GM23338 (cell line): ENCODE measurements at regions not wholly inside any gene's neighbourhood (a gene's known extent, or its start where the extent isn't known, plus 50 kb on each side); places are given as distances from the start of the nearest gene placed in this dataset.

Experiments used
- ATAC-seq: fragments of 200-7000 bp; cut with Tn5 transposase; 3 replicates; pipeline ENCODE4 v1.9.1; 2020
- DNase-seq: peaks from one replicate; pipeline ENCODE4 v3.0.0-alpha.2; 2015; ENCODE audit warnings: low spot score
- H2AFZ ChIP-seq: fragments of 200-600 bp; sonication (generic); 2 replicates; pipeline ENCODE4 v1.8.0; 2016; ENCODE audit warnings: antibody characterized with exemption, mild to moderate bottlenecking, moderate library complexity
- H3F3A ChIP-seq: fragments of 200-600 bp; sonication (generic); replicated peaks from 2 replicates; pipeline ENCODE4 v1.8.0; 2017; ENCODE audit warnings: antibody characterized with exemption, mixed run types, low read depth
- H3K27ac ChIP-seq: fragments of 200-600 bp; sonication (generic); 2 replicates; pipeline ENCODE4 v1.6.1; 2016; ENCODE audit warnings: low read depth
- H3K27me3 ChIP-seq: fragments of 200-600 bp; sonication (generic); 2 replicates; pipeline ENCODE4 v1.8.0; 2016; ENCODE audit warnings: mild to moderate bottlenecking, mixed run types, moderate library complexity; ENCODE audit not compliant: insufficient read depth
- H3K36me3 ChIP-seq: fragments of 200-600 bp; sonication (generic); 2 replicates; pipeline ENCODE4 v1.8.0; 2016; ENCODE audit warnings: mild to moderate bottlenecking; ENCODE audit not compliant: insufficient read depth
- H3K4me1 ChIP-seq: fragments of 200-600 bp; sonication (generic); 2 replicates; pipeline ENCODE4 v1.8.0; 2016; ENCODE audit warnings: mild to moderate bottlenecking, moderate library complexity; ENCODE audit not compliant: insufficient read depth
- H3K4me2 ChIP-seq: fragments of 200-600 bp; sonication (generic); 2 replicates; pipeline ENCODE4 v1.7.1; 2017; ENCODE audit warnings: mixed run types
- H3K4me3 ChIP-seq: fragments of 200-600 bp; sonication (generic); 2 replicates; pipeline ENCODE4 v1.6.1; 2016; ENCODE audit warnings: mixed run types
- H3K79me2 ChIP-seq: fragments of 200-600 bp; sonication (generic); replicated peaks from 2 replicates; pipeline ENCODE4 v1.8.0; 2017; ENCODE audit warnings: mild to moderate bottlenecking; ENCODE audit not compliant: insufficient read depth
- H3K9me2 ChIP-seq: fragments of 200-600 bp; sonication (generic); 2 replicates; pipeline ENCODE4 v1.8.0; 2017; ENCODE audit not compliant: insufficient read depth
- H4K20me1 ChIP-seq: fragments of 200-600 bp; sonication (generic); replicated peaks from 2 replicates; pipeline ENCODE4 v1.8.0; 2017; ENCODE audit warnings: mild to moderate bottlenecking; ENCODE audit not compliant: insufficient read depth
- H3K27ac Mint-ChIP-seq: 2 replicates; pipeline ENCODE4 v1.8.0; 2020; ENCODE audit warnings: inconsistent platforms, mild to moderate bottlenecking, moderate library complexity, mixed read lengths
- H3K27me3 Mint-ChIP-seq: 3 replicates; pipeline ENCODE4 v1.8.0; 2022; ENCODE audit warnings: low read depth, mild to moderate bottlenecking, moderate library complexity, mixed read lengths, inconsistent platforms; ENCODE audit not compliant: insufficient read depth, poor library complexity
- H3K36me3 Mint-ChIP-seq: 3 replicates; pipeline ENCODE4 v1.8.0; 2021; ENCODE audit warnings: low read depth, mild to moderate bottlenecking, inconsistent platforms, moderate library complexity, mixed read lengths
- H3K4me1 Mint-ChIP-seq: 3 replicates; pipeline ENCODE4 v1.8.0; 2020; ENCODE audit warnings: mild to moderate bottlenecking, inconsistent platforms, mixed read lengths
- H3K4me3 Mint-ChIP-seq: 3 replicates; pipeline ENCODE4 v1.8.0; 2021; ENCODE audit warnings: moderate library complexity, mild to moderate bottlenecking, inconsistent platforms, mixed read lengths
- H3K9me3 Mint-ChIP-seq: 3 replicates; pipeline ENCODE4 v1.8.0; 2020; ENCODE audit warnings: moderate library complexity, mild to moderate bottlenecking, inconsistent platforms, mixed read lengths
- EZH2phosphoT487 ChIP-seq: fragments of 200-600 bp; sonication (generic); IDR thresholded peaks from one replicate; pipeline ENCODE4 v1.8.1; 2018; ENCODE audit warnings: antibody characterized with exemption; ENCODE audit not compliant: unreplicated experiment
- NANOG ChIP-seq: IDR thresholded peaks from 2 replicates; pipeline ENCODE4 v1.6.1; 2016; ENCODE audit warnings: antibody characterized with exemption, borderline replicate concordance
- POLR2AphosphoS5 ChIP-seq: IDR thresholded peaks from 2 replicates; pipeline ENCODE4 v1.6.1; 2016; ENCODE audit warnings: antibody characterized with exemption, low read depth
- STAT1 ChIP-seq: IDR thresholded peaks from one replicate; pipeline ENCODE4 v1.6.1; 2016; ENCODE audit warnings: antibody characterized with exemption; ENCODE audit not compliant: unreplicated experiment
- ZNF114 ChIP-seq: fragments of 250-450 bp; sonication (Bioruptor Pico); IDR thresholded peaks from 2 replicates; pipeline ENCODE4 v1.5.0; 2020; ENCODE audit warnings: mild to moderate bottlenecking, moderate library complexity
- ZNF331 ChIP-seq: fragments of 250-450 bp; sonication (Bioruptor Pico); IDR thresholded peaks from 2 replicates; pipeline ENCODE4 v1.5.0; 2020; ENCODE audit warnings: low read depth, mild to moderate bottlenecking, moderate library complexity
- TF ChIP-seq, protein P1 (sequence below): fragments of 250-450 bp; sonication (Bioruptor Pico); IDR thresholded peaks from 2 replicates; pipeline ENCODE4 v1.5.0; 2020; ENCODE audit warnings: mild to moderate bottlenecking, moderate library complexity
- TF ChIP-seq, protein P2 (sequence below): IDR thresholded peaks from one replicate; pipeline ENCODE4 v1.6.1; 2018; ENCODE audit warnings: antibody characterized with exemption; ENCODE audit not compliant: unreplicated experiment
- TF ChIP-seq, protein P3 (sequence below), 2 experiments: fragments of 200-600 bp in 1 of 2; sonication (generic) in 1 of 2; conservative IDR thresholded peaks; 2 replicates each; pipeline versions ENCODE4 v1.5.1 to v1.6.1; 2016 to 2017; ENCODE audit warnings: antibody characterized with exemption in 2 of 2, low read depth in 2 of 2, mild to moderate bottlenecking in 2 of 2, moderate library complexity in 1 of 2
- TF ChIP-seq, protein P4 (sequence below): IDR thresholded peaks from 2 replicates; pipeline ENCODE4 v1.6.1; 2016; ENCODE audit warnings: antibody characterized with exemption

DNA sequence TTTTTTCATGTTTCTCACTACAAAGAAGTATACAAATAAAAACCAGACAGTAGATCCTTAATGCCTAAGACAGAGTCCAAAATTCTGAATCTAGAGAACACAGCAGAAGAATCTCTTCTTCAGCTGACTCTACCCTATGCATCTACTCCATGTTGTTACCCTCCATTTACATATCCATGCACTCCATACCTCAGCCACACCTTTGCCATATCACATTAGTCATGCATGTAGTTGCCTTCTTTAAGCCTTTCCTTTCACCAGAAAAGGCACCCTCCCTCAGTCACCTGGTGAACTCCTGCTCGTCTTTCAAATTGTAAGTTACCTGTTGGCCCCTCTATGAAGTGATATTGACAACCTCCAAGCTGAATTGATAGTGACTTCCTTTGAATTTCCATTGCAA lies 271.2 kb upstream of the FAR2 start:
- no peaks in the 10 kb centered on the region for H3F3A ChIP-seq
- no peaks in the 10 kb centered on the region for H3K27me3 Mint-ChIP-seq
- H3K4me2 ChIP-seq, result no peak overlapping the region
- TF ChIP-seq, protein P1, sequence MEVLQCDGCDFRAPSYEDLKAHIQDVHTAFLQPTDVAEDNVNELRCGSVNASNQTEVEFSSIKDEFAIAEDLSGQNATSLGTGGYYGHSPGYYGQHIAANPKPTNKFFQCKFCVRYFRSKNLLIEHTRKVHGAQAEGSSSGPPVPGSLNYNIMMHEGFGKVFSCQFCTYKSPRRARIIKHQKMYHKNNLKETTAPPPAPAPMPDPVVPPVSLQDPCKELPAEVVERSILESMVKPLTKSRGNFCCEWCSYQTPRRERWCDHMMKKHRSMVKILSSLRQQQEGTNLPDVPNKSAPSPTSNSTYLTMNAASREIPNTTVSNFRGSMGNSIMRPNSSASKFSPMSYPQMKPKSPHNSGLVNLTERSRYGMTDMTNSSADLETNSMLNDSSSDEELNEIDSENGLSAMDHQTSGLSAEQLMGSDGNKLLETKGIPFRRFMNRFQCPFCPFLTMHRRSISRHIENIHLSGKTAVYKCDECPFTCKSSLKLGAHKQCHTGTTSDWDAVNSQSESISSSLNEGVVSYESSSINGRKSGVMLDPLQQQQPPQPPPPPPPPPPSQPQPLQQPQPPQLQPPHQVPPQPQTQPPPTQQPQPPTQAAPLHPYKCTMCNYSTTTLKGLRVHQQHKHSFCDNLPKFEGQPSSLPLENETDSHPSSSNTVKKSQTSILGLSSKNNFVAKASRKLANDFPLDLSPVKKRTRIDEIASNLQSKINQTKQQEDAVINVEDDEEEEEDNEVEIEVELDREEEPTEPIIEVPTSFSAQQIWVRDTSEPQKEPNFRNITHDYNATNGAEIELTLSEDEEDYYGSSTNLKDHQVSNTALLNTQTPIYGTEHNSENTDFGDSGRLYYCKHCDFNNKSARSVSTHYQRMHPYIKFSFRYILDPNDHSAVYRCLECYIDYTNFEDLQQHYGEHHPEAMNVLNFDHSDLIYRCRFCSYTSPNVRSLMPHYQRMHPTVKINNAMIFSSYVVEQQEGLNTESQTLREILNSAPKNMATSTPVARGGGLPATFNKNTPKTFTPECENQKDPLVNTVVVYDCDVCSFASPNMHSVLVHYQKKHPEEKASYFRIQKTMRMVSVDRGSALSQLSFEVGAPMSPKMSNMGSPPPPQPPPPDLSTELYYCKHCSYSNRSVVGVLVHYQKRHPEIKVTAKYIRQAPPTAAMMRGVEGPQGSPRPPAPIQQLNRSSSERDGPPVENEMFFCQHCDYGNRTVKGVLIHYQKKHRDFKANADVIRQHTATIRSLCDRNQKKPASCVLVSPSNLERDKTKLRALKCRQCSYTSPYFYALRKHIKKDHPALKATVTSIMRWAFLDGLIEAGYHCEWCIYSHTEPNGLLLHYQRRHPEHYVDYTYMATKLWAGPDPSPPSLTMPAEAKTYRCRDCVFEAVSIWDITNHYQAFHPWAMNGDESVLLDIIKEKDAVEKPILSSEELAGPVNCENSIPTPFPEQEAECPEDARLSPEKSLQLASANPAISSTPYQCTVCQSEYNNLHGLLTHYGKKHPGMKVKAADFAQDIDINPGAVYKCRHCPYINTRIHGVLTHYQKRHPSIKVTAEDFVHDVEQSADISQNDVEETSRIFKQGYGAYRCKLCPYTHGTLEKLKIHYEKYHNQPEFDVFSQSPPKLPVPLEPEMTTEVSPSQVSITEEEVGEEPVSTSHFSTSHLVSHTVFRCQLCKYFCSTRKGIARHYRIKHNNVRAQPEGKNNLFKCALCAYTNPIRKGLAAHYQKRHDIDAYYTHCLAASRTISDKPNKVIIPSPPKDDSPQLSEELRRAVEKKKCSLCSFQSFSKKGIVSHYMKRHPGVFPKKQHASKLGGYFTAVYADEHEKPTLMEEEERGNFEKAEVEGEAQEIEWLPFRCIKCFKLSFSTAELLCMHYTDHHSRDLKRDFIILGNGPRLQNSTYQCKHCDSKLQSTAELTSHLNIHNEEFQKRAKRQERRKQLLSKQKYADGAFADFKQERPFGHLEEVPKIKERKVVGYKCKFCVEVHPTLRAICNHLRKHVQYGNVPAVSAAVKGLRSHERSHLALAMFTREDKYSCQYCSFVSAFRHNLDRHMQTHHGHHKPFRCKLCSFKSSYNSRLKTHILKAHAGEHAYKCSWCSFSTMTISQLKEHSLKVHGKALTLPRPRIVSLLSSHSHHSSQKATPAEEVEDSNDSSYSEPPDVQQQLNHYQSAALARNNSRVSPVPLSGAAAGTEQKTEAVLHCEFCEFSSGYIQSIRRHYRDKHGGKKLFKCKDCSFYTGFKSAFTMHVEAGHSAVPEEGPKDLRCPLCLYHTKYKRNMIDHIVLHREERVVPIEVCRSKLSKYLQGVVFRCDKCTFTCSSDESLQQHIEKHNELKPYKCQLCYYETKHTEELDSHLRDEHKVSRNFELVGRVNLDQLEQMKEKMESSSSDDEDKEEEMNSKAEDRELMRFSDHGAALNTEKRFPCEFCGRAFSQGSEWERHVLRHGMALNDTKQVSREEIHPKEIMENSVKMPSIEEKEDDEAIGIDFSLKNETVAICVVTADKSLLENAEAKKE, result no peak
- TF ChIP-seq, protein P2, sequence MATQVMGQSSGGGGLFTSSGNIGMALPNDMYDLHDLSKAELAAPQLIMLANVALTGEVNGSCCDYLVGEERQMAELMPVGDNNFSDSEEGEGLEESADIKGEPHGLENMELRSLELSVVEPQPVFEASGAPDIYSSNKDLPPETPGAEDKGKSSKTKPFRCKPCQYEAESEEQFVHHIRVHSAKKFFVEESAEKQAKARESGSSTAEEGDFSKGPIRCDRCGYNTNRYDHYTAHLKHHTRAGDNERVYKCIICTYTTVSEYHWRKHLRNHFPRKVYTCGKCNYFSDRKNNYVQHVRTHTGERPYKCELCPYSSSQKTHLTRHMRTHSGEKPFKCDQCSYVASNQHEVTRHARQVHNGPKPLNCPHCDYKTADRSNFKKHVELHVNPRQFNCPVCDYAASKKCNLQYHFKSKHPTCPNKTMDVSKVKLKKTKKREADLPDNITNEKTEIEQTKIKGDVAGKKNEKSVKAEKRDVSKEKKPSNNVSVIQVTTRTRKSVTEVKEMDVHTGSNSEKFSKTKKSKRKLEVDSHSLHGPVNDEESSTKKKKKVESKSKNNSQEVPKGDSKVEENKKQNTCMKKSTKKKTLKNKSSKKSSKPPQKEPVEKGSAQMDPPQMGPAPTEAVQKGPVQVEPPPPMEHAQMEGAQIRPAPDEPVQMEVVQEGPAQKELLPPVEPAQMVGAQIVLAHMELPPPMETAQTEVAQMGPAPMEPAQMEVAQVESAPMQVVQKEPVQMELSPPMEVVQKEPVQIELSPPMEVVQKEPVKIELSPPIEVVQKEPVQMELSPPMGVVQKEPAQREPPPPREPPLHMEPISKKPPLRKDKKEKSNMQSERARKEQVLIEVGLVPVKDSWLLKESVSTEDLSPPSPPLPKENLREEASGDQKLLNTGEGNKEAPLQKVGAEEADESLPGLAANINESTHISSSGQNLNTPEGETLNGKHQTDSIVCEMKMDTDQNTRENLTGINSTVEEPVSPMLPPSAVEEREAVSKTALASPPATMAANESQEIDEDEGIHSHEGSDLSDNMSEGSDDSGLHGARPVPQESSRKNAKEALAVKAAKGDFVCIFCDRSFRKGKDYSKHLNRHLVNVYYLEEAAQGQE, result no peak
- TF ChIP-seq, protein P3, sequence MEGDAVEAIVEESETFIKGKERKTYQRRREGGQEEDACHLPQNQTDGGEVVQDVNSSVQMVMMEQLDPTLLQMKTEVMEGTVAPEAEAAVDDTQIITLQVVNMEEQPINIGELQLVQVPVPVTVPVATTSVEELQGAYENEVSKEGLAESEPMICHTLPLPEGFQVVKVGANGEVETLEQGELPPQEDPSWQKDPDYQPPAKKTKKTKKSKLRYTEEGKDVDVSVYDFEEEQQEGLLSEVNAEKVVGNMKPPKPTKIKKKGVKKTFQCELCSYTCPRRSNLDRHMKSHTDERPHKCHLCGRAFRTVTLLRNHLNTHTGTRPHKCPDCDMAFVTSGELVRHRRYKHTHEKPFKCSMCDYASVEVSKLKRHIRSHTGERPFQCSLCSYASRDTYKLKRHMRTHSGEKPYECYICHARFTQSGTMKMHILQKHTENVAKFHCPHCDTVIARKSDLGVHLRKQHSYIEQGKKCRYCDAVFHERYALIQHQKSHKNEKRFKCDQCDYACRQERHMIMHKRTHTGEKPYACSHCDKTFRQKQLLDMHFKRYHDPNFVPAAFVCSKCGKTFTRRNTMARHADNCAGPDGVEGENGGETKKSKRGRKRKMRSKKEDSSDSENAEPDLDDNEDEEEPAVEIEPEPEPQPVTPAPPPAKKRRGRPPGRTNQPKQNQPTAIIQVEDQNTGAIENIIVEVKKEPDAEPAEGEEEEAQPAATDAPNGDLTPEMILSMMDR (conservative IDR thresholded peaks at IDR 0.05; ENCODE audit: low read depth in 2 of 2), result no peak
- TF ChIP-seq ZNF114, result no peak
- TF ChIP-seq EZH2phosphoT487, result no peak
- TF ChIP-seq ZNF331 (CRISPR knock-in tag), result no peak
- TF ChIP-seq, protein P4, sequence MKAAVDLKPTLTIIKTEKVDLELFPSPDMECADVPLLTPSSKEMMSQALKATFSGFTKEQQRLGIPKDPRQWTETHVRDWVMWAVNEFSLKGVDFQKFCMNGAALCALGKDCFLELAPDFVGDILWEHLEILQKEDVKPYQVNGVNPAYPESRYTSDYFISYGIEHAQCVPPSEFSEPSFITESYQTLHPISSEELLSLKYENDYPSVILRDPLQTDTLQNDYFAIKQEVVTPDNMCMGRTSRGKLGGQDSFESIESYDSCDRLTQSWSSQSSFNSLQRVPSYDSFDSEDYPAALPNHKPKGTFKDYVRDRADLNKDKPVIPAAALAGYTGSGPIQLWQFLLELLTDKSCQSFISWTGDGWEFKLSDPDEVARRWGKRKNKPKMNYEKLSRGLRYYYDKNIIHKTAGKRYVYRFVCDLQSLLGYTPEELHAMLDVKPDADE, result no peak
- TF ChIP-seq POLR2AphosphoS5, result no peak
- TF ChIP-seq STAT1, result no peak
- no peak for TF ChIP-seq NANOG
- ATAC-seq (no peak), DNase-seq (no peak)
- H3K27ac ChIP-seq, result no peak overlapping the region
- no peak overlapping the region for H3K4me3 Mint-ChIP-seq
- H3K27me3 ChIP-seq, result no peaks in the 10 kb centered on the region
- H3K9me3 Mint-ChIP-seq, result no peaks in the 10 kb centered on the region
- H3K9me2 ChIP-seq, result peaks cover 4% of the 10 kb centered on the region; the same call in 1 of the 2 replicates
- no peaks in the 10 kb centered on the region for H4K20me1 ChIP-seq
- H2AFZ ChIP-seq, result no peak overlapping the region
- H3K4me1 Mint-ChIP-seq, result peaks cover 4% of the 10 kb centered on the region; the same call in 2 of the 3 replicates
- H3K4me1 ChIP-seq, result no peaks in the 10 kb centered on the region; the same call in 1 of the 2 replicates
- H3K27ac Mint-ChIP-seq, result no peak overlapping the region
- no peaks in the 10 kb centered on the region for H3K36me3 Mint-ChIP-seq
- H3K79me2 ChIP-seq, result no peaks in the 10 kb centered on the region
- no peak overlapping the region for H3K4me3 ChIP-seq
- H3K36me3 ChIP-seq, result no peaks in the 10 kb centered on the region
